K562 (cell line): ENCODE measurements at regions not wholly inside any gene's neighbourhood (a gene's known extent, or its start where the extent isn't known, plus 50 kb on each side); places are given as distances from the start of the nearest gene placed in this dataset.

ENCODE experiments used
- CBX3 ChIP-seq, 2 experiments: IDR thresholded peaks; 1 replicate in 1 of 2; 2 replicates in 1 of 2; pipeline ENCODE4 v1.6.1; 2012; ENCODE audit warnings: inconsistent platforms in 2 of 2, low read length in 2 of 2, borderline replicate concordance in 1 of 2, control low read depth in 1 of 2
- CCNT2 ChIP-seq: IDR thresholded peaks from 2 replicates; pipeline ENCODE4 v1.6.1; 2011; ENCODE audit warnings: borderline replicate concordance, low read depth, mild to moderate bottlenecking, moderate library complexity, mixed read lengths, low read length; ENCODE audit not compliant: insufficient read length; ENCODE audit errors: extremely low read depth
- DMBX1 ChIP-seq: fragments of 250-450 bp; sonication (Bioruptor Pico); IDR thresholded peaks from 2 replicates; pipeline ENCODE4 v1.8.0; 2022; ENCODE audit warnings: inconsistent platforms, mild to moderate bottlenecking, moderate library complexity, borderline replicate concordance
- FOSL1 ChIP-seq: fragments of 200-800 bp; sonication (Bioruptor generic); conservative IDR thresholded peaks from 2 replicates; pipeline ENCODE4 v1.6.1; 2016; ENCODE audit warnings: missing genetic modification characterization, missing compliant biosample characterization
- GATA2 ChIP-seq: sonication (generic); formaldehyde crosslinking; IDR thresholded peaks from 2 replicates; pipeline ENCODE4 v1.4.0; 2020; ENCODE audit warnings: mild to moderate bottlenecking, missing genetic modification reagents
- IRF2 ChIP-seq: sonication (generic); formaldehyde crosslinking; IDR thresholded peaks from 2 replicates; pipeline ENCODE4 v1.8.1; 2022; ENCODE audit warnings: mild to moderate bottlenecking, missing genetic modification reagents
- MYBL2 ChIP-seq, 2 experiments: fragments of 450-650 bp in 1 of 2; sonication (generic) in 1 of 2; formaldehyde crosslinking in 1 of 2; IDR thresholded peaks; 2 replicates each; pipeline versions ENCODE4 v1.6.1 to v1.8.1; 2017 to 2022; ENCODE audit warnings: borderline replicate concordance in 1 of 2, inconsistent platforms in 1 of 2, low read depth in 1 of 2, mild to moderate bottlenecking in 1 of 2, missing genetic modification reagents in 1 of 2, moderate library complexity in 1 of 2
- NFE2 ChIP-seq: IDR thresholded peaks from 2 replicates; pipeline ENCODE4 v1.6.1; 2014; ENCODE audit warnings: antibody characterized with exemption, low read depth
- NRF1 ChIP-seq, 2 experiments: fragments of 450-650 bp; IDR thresholded peaks in 1 of 2; conservative IDR thresholded peaks in 1 of 2; 2 replicates each; pipeline ENCODE4 v1.6.1; 2014; ENCODE audit warnings: mild to moderate bottlenecking in 2 of 2
- PHF21A ChIP-seq: fragments of 450-650 bp; IDR thresholded peaks from 2 replicates; pipeline ENCODE4 v1.6.1; 2017; ENCODE audit warnings: low read depth, borderline replicate concordance
- RCOR1 ChIP-seq, 2 experiments: IDR thresholded peaks; 2 replicates each; pipeline ENCODE4 v1.6.1; 2012; ENCODE audit warnings: low read depth in 2 of 2, low read length in 2 of 2, borderline replicate concordance in 1 of 2, improper control_type of control experiment in 1 of 2
- SMARCE1 ChIP-seq: fragments of 450-650 bp; IDR thresholded peaks from 2 replicates; pipeline ENCODE4 v1.7.1; 2016; ENCODE audit warnings: mild to moderate bottlenecking
- SRSF9 ChIP-seq: fragments of 200-400 bp; formaldehyde crosslinking; IDR thresholded peaks from 2 replicates; pipeline ENCODE4 v1.6.1; 2017; ENCODE audit warnings: low read depth, low read length, borderline replicate concordance
- TAF1 ChIP-seq: IDR thresholded peaks from 2 replicates; pipeline ENCODE4 v1.6.1; 2011; ENCODE audit warnings: mild to moderate bottlenecking, low read length, moderate library complexity; ENCODE audit not compliant: insufficient read depth, control insufficient read depth, severe bottlenecking; ENCODE audit errors: extremely low read depth
- TBL1XR1 ChIP-seq, 2 experiments: IDR thresholded peaks; 2 replicates each; pipeline ENCODE4 v1.6.1; 2012; ENCODE audit warnings: improper control_type of control experiment in 2 of 2, low read length in 2 of 2, mild to moderate bottlenecking in 1 of 2
- TRIM28 ChIP-seq: fragments of 450-650 bp; IDR thresholded peaks from 2 replicates; pipeline ENCODE4 v1.6.1; 2017
- ZNF24 ChIP-seq: fragments of 450-650 bp; IDR thresholded peaks from 2 replicates; pipeline ENCODE4 v1.6.1; 2016
- ZNF274 ChIP-seq: IDR thresholded peaks from 2 replicates; pipeline ENCODE4 v1.6.1; 2011; ENCODE audit warnings: low read depth, mild to moderate bottlenecking, low read length, moderate library complexity, borderline replicate concordance
- TF ChIP-seq, protein P1 (sequence below), 2 experiments: IDR thresholded peaks; 2 replicates each; pipeline ENCODE4 v1.6.1; 2012; ENCODE audit warnings: improper control_type of control experiment in 2 of 2, low read depth in 2 of 2, low read length in 2 of 2, borderline replicate concordance in 1 of 2
- TF ChIP-seq, protein P2 (sequence below): IDR thresholded peaks from 2 replicates; pipeline ENCODE4 v1.6.1; 2014; ENCODE audit warnings: antibody characterized with exemption
- TF ChIP-seq, protein P3 (sequence below): fragments of 450-650 bp; IDR thresholded peaks from 2 replicates; pipeline ENCODE4 v1.6.1; 2016; ENCODE audit warnings: low read depth, mild to moderate bottlenecking, moderate library complexity
- TF ChIP-seq, protein P4 (sequence below), 2 experiments: fragments of 250-450 bp in 1 of 2; fragments of 450-650 bp in 1 of 2; sonication (Bioruptor Pico) in 1 of 2; IDR thresholded peaks; 2 replicates each; pipeline versions ENCODE4 v1.6.1 to v1.8.0; 2016 to 2021; ENCODE audit warnings: mild to moderate bottlenecking in 2 of 2, moderate library complexity in 2 of 2, missing compliant biosample characterization in 1 of 2, missing genetic modification characterization in 1 of 2

DNA sequence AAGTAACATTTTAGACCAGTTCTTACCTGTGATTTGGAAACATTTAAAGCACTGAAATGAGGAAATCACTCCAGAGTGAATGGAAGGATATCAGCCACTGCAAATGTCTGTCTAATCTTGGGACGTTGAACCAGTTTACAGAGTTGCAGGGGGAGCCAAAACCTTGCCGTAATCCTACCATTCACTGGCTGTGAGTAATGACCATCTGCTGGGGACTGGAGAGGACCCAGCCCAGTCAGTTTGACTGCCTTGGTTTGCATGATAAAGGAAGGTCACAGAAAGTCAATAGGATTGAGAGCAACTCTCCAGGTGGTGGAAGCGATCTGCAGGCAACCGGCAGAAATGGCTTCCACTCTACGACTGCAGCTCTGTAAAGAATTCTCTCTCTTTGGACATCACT is 167.2 kb downstream of the AKR1D1 start (continued):
- peak; percentile 78; the same call in 1 of the 2 replicates for TF ChIP-seq ZNF274
- TF ChIP-seq, protein P1, sequence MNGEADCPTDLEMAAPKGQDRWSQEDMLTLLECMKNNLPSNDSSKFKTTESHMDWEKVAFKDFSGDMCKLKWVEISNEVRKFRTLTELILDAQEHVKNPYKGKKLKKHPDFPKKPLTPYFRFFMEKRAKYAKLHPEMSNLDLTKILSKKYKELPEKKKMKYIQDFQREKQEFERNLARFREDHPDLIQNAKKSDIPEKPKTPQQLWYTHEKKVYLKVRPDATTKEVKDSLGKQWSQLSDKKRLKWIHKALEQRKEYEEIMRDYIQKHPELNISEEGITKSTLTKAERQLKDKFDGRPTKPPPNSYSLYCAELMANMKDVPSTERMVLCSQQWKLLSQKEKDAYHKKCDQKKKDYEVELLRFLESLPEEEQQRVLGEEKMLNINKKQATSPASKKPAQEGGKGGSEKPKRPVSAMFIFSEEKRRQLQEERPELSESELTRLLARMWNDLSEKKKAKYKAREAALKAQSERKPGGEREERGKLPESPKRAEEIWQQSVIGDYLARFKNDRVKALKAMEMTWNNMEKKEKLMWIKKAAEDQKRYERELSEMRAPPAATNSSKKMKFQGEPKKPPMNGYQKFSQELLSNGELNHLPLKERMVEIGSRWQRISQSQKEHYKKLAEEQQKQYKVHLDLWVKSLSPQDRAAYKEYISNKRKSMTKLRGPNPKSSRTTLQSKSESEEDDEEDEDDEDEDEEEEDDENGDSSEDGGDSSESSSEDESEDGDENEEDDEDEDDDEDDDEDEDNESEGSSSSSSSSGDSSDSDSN (IDR thresholded peaks at IDR 0.05; ENCODE audit: borderline replicate concordance in 1 of 2, low read depth in 2 of 2, low read length in 2 of 2) = peak in 1 of 2 experiments; percentile 58; a peak in 1 of 4 replicates
- TF ChIP-seq DMBX1 = peak; percentile 92
- peak in 1 of 2 experiments; percentile 90; a peak in 3 of 4 replicates for TF ChIP-seq TBL1XR1 (IDR thresholded peaks at IDR 0.05; ENCODE audit: low read length in 2 of 2)
- TF ChIP-seq RCOR1 (IDR thresholded peaks at IDR 0.05; ENCODE audit: borderline replicate concordance in 1 of 2, low read depth in 2 of 2, low read length in 2 of 2) = peak; percentile 96
- TF ChIP-seq, protein P2, sequence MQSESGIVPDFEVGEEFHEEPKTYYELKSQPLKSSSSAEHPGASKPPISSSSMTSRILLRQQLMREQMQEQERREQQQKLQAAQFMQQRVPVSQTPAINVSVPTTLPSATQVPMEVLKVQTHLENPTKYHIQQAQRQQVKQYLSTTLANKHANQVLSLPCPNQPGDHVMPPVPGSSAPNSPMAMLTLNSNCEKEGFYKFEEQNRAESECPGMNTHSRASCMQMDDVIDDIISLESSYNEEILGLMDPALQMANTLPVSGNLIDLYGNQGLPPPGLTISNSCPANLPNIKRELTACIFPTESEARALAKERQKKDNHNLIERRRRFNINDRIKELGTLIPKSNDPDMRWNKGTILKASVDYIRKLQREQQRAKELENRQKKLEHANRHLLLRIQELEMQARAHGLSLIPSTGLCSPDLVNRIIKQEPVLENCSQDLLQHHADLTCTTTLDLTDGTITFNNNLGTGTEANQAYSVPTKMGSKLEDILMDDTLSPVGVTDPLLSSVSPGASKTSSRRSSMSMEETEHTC = peak; percentile 56; the same call in 1 of the 2 replicates
- TF ChIP-seq ZNF24 = peak; percentile 82
- TF ChIP-seq SRSF9 = no peak
- TF ChIP-seq CBX3 (IDR thresholded peaks at IDR 0.05; ENCODE audit: borderline replicate concordance in 1 of 2, low read length in 2 of 2) = peak in 1 of 2 experiments; percentile 97; a peak in 2 of 3 replicates
- TF ChIP-seq SMARCE1 = peak; percentile 86
- TF ChIP-seq, protein P3, sequence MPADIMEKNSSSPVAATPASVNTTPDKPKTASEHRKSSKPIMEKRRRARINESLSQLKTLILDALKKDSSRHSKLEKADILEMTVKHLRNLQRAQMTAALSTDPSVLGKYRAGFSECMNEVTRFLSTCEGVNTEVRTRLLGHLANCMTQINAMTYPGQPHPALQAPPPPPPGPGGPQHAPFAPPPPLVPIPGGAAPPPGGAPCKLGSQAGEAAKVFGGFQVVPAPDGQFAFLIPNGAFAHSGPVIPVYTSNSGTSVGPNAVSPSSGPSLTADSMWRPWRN = peak; percentile 34; the same call in 1 of the 2 replicates
- TF ChIP-seq, protein P4, sequence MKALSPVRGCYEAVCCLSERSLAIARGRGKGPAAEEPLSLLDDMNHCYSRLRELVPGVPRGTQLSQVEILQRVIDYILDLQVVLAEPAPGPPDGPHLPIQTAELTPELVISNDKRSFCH (CRISPR knock-in tag; IDR thresholded peaks at IDR 0.05) = no peak
- TF ChIP-seq, protein P4 (tag; IDR thresholded peaks at IDR 0.05) = peak; percentile 87
- peak; percentile 93 for TF ChIP-seq GATA2 (CRISPR knock-in tag)
- TF ChIP-seq TAF1 = peak; percentile 43
- peak; percentile 40; the same call in 1 of the 2 replicates for TF ChIP-seq MYBL2 (IDR thresholded peaks at IDR 0.05; ENCODE audit: low read depth)
- no peak for TF ChIP-seq MYBL2 (CRISPR knock-in tag; IDR thresholded peaks at IDR 0.05; ENCODE audit: borderline replicate concordance)
- TF ChIP-seq IRF2 = no peak
- TF ChIP-seq NFE2 = peak; percentile 54; the same call in 1 of the 2 replicates
- peak; percentile 63; the same call in 1 of the 2 replicates for TF ChIP-seq PHF21A
- TF ChIP-seq CCNT2 = peak; percentile 78
- TF ChIP-seq FOSL1 = peak; percentile 85
- peak in 1 of 2 experiments; percentile 22; a peak in 2 of 4 replicates for TF ChIP-seq NRF1 (conservative IDR thresholded peaks at IDR 0.05 in 1 of 2, IDR thresholded peaks at IDR 0.05 in 1 of 2)
- TF ChIP-seq TRIM28 = peak; percentile 85
